Breast epithelium (tissue), 4 donors: ENCODE measurements at regions not wholly inside any gene's neighbourhood (a gene's known extent, or its start where the extent isn't known, plus 50 kb on each side); places are given as distances from the start of the nearest gene placed in this dataset.

Experiments used
- DNase-seq, 2 donors: peaks; one replicate each; pipeline ENCODE4 v3.0.0-alpha.2; 2019; ENCODE audit warnings: low spot score in 2 of 2
- H3K27ac ChIP-seq, 2 donors: fragments of 200-600 bp; sonication (generic) in 1 of 2; one replicate each; pipeline ENCODE4 v1.5.1; 2016 to 2019; ENCODE audit warnings: mild to moderate bottlenecking in 1 of 2
- H3K27me3 ChIP-seq, 2 donors: fragments of 200-600 bp; sonication (generic) in 1 of 2; one replicate each; pipeline versions ENCODE4 v1.5.1 to v1.6.0; 2017 to 2019; ENCODE audit warnings: control low read depth in 1 of 2, mild to moderate bottlenecking in 1 of 2
- H3K36me3 ChIP-seq: fragments of 200-600 bp; one replicate; pipeline ENCODE4 v1.5.1; 2019
- H3K4me1 ChIP-seq, 2 donors: fragments of 200-600 bp; sonication (generic); one replicate each; pipeline ENCODE4 v1.5.1; 2016 to 2019; ENCODE audit warnings: control low read depth in 1 of 2
- H3K4me3 ChIP-seq, 3 donors: fragments of 200-600 bp; sonication (generic); 1 replicate in 2 of 3; 2 replicates in 1 of 3; pipeline ENCODE4 v1.5.1; 2016 to 2019; ENCODE audit warnings: mild to moderate bottlenecking in 3 of 3, moderate library complexity in 2 of 3
- H3K9me3 ChIP-seq, 2 donors: fragments of 200-600 bp; sonication (generic) in 1 of 2; one replicate each; pipeline ENCODE4 v1.5.1; 2016 to 2019; ENCODE audit warnings: control low read depth in 1 of 2
- POLR2A ChIP-seq: fragments of 450-650 bp; IDR thresholded peaks from one replicate; pipeline ENCODE4 v1.6.1; 2016; ENCODE audit warnings: antibody characterized with exemption, mild to moderate bottlenecking, moderate library complexity
- POLR2AphosphoS5 ChIP-seq, 3 donors: sonication (generic); formaldehyde crosslinking; IDR thresholded peaks; one replicate each; pipeline ENCODE4 v1.6.1; 2017; ENCODE audit warnings: antibody characterized with exemption in 3 of 3
- intact Hi-C: fragments of 100-400 bp; cut with DNase I; formaldehyde crosslinking; loops from one replicate; pipeline ENCODE4 v1.15.1; 2023; ENCODE audit warnings: low total_unique reads
- TF ChIP-seq, protein P1 (sequence below), 3 donors: fragments of 450-650 bp; IDR thresholded peaks; one replicate each; pipeline ENCODE4 v1.5.1; 2016 to 2017; ENCODE audit warnings: antibody characterized with exemption in 3 of 3, mild to moderate bottlenecking in 3 of 3, moderate library complexity in 3 of 3

DNA sequence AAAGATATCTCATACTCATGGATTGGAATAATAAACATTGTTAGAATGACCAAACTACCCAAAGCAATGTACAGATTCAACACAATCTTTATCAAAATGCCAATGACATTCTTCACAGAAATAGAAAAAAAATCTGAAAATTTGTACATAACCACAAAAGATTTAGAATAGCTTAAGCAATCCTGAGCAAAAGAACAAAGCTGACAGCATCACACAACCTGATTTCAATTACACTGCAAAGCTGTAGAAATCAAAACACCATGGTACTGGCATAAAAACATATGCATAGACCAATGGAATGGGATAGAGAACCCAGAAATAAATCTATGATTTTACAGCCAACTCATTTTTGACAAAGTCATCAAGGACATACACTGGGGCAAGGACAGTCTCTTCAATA, 130.0 kb upstream of the TMEM72 start:
- no peaks in the 10 kb centered on the region for H3K27me3 ChIP-seq
- intact Hi-C loops: no loop called here

DNA sequence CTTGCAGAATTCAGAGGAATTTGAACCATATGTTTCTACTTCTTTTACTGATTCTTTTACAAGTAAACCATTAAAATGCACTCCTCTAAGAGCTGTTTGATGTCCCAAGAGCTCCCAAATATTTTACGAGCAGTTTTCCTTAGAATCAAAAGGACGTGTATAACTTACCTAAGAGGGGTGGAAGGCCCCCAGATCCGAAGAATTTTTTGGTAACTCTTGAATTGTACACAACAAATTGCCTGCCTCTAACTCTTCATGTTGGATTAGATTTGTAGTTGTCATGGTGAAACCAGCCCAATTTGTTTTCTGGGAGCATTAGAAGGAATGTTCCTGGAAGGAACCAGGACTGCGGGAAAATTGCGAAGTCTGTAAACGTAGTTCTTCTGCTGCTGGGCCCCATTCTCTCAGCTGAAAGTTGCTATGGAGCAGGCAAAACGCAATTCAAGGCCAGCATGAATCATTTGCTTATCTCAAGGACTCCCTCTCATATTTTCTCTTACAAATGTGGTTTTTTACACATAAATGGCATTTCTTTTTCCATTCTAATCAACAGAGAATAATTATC, 124.8 kb upstream of the TMEM72 start:
- H3K27ac ChIP-seq: no peak overlapping the region
- no peaks in the 10 kb centered on the region for H3K9me3 ChIP-seq
- intact Hi-C loops: no loop called here
- H3K36me3 ChIP-seq: no peaks in the 10 kb centered on the region
- DNase-seq: no peak
- no peaks in the 10 kb centered on the region for H3K27me3 ChIP-seq
- no peaks in the 10 kb centered on the region for H3K4me1 ChIP-seq
- TF ChIP-seq POLR2AphosphoS5 (IDR thresholded peaks at IDR 0.05) (no peak), POLR2A (no peak)
- TF ChIP-seq, protein P1, sequence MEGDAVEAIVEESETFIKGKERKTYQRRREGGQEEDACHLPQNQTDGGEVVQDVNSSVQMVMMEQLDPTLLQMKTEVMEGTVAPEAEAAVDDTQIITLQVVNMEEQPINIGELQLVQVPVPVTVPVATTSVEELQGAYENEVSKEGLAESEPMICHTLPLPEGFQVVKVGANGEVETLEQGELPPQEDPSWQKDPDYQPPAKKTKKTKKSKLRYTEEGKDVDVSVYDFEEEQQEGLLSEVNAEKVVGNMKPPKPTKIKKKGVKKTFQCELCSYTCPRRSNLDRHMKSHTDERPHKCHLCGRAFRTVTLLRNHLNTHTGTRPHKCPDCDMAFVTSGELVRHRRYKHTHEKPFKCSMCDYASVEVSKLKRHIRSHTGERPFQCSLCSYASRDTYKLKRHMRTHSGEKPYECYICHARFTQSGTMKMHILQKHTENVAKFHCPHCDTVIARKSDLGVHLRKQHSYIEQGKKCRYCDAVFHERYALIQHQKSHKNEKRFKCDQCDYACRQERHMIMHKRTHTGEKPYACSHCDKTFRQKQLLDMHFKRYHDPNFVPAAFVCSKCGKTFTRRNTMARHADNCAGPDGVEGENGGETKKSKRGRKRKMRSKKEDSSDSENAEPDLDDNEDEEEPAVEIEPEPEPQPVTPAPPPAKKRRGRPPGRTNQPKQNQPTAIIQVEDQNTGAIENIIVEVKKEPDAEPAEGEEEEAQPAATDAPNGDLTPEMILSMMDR (IDR thresholded peaks at IDR 0.05): no peak
- H3K4me3 ChIP-seq: no peak overlapping the region

More for the DNA sequence above, 130.0 kb upstream of the TMEM72 start:
- TF ChIP-seq POLR2AphosphoS5 (IDR thresholded peaks at IDR 0.05): no peak
- TF ChIP-seq, protein P1 (IDR thresholded peaks at IDR 0.05): no peak
- no peak for TF ChIP-seq POLR2A
- Histone ChIP-seq H3K4me1 (no peaks in the 10 kb centered on the region), H3K36me3 (no peaks in the 10 kb centered on the region), H3K4me3 (no peak overlapping the region), H3K27ac (no peak overlapping the region), H3K9me3 (no peaks in the 10 kb centered on the region)
- DNase-seq: no peak

DNA sequence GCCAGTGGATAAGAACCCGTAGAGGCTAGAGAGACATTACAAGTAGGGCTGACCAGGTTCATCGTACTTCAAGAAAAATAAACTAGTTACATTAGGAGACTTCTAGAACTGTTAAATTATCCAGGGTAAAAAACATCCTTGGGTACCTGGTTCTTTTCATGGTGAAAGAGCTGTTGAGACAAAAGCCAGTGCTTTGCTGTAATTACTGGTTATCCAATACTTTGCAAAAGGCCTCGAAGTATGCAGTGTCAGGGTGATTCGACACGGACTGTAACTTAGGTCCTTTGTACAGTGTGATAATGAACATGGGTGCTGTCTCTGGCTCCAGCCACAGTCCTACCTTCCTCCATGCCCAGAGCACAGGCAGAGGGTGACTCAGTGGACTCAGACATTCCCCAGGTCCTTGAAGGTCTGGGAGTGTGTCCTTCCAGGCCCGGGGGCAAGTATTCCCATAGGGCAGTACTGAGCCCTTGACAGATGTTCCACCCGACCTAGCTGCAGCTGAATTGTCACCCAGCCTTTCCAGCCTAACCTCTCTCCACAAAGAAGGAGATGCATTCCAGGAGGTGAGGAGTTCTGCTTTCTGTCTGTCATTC, 123.6 kb upstream of the TMEM72 start:
- no peak for DNase-seq
- H3K9me3 ChIP-seq: no peaks in the 10 kb centered on the region
- no peak overlapping the region for H3K4me3 ChIP-seq
- H3K27me3 ChIP-seq: no peaks in the 10 kb centered on the region
- no peaks in the 10 kb centered on the region for H3K36me3 ChIP-seq
- no peaks in the 10 kb centered on the region for H3K4me1 ChIP-seq
- no peak overlapping the region for H3K27ac ChIP-seq
- TF ChIP-seq POLR2AphosphoS5 (IDR thresholded peaks at IDR 0.05): no peak
- TF ChIP-seq, protein P1 (IDR thresholded peaks at IDR 0.05): no peak
- TF ChIP-seq POLR2A: no peak
- intact Hi-C loops: no loop called here

DNA sequence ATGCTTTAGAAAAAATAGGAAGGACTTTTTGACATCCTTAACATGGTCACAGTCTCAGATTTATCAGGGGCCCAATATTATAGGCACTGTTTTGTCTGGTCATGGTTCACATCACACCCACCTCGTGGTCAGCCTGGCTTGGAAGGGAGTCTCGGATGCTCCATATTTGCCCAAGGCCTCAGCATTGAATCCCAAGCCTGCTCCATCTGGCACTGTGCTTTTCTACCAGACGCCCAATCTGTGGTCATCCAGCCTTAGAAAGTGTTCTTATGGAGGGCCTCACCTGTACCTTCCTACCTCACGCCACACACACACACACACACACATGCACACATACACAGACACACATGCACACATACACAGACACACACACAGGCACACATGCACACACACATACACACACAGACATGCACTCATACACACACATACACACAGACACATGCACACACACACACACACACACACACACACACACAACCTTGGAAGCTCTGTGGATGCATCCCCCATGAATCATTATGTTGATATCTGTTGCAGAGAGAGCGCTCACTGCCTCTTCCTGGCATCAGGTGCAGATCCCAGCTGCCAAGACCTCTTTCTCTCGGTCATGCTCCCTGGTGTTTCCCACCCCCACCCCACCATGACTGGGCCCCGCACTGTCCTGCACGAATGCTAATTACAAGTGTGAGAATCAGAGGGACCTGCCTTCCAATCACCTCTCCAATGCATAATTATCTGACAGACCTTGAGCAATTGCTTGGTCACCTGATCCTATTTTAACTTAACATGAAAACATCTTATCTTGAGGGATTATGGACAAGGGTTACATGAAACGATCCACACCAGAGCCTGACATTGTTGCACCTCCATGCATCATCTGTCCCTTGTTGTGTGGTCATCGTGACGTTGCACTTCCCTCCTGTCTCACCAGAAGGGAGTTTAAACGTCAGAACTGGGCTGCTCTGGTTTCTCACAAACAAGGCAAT, 122.7 kb upstream of the TMEM72 start:
- no peak overlapping the region for H3K27ac ChIP-seq
- intact Hi-C loops: no loop called here
- H3K36me3 ChIP-seq: no peaks in the 10 kb centered on the region
- TF ChIP-seq POLR2AphosphoS5 (IDR thresholded peaks at IDR 0.05) (no peak), POLR2A (no peak)
- TF ChIP-seq, protein P1 (IDR thresholded peaks at IDR 0.05): no peak
- DNase-seq: no peak
- no peaks in the 10 kb centered on the region for H3K27me3 ChIP-seq
- H3K4me3 ChIP-seq: no peak overlapping the region
- no peaks in the 10 kb centered on the region for H3K9me3 ChIP-seq
- H3K4me1 ChIP-seq: no peaks in the 10 kb centered on the region
